Loucy (cell line): ENCODE measurements at regions not wholly inside any gene's neighbourhood (a gene's known extent, or its start where the extent isn't known, plus 50 kb on each side); places are given as distances from the start of the nearest gene placed in this dataset.
"Not testable (repeated sequence)": the region's sequence is repeated elsewhere in the genome, so short reads cannot be mapped to it uniquely, and the experiment has no call there.

Source experiments
- CTCF ChIP-seq: fragments of 200-600 bp; sonication (generic); conservative IDR thresholded peaks from 2 replicates; pipeline ENCODE4 v1.5.1; 2014; ENCODE audit warnings: mild to moderate bottlenecking, antibody characterized with exemption, low read length
- EZH2phosphoT487 ChIP-seq: fragments of 200-600 bp; IDR thresholded peaks from 2 replicates; pipeline ENCODE4 v1.6.1; 2018; ENCODE audit warnings: antibody characterized with exemption, mild to moderate bottlenecking, moderate library complexity, borderline replicate concordance

- TF ChIP-seq CTCF, EZH2phosphoT487: not testable (repeated sequence)
These were observed 185.7 kb upstream of the TP53TG3 start for GRCh38 chr16:32861476-32862201.
